Kidney capillary endothelial cell (primary cell): ENCODE measurements at regions not wholly inside any gene's neighbourhood (a gene's known extent, or its start where the extent isn't known, plus 50 kb on each side); places are given as distances from the start of the nearest gene placed in this dataset.
"Not testable (repeated sequence)": the region's sequence is repeated elsewhere in the genome, so short reads cannot be mapped to it uniquely, and the experiment has no call there.

ENCODE experiments used
- DNase-seq: peaks from one replicate; pipeline ENCODE4 v3.0.0-alpha.2; 2018; ENCODE audit warnings: low spot score

GRCh38 chr2:7145707-7146106 lies 228.5 kb downstream of the RNF144A start:
- no peak for DNase-seq

- no peak for DNase-seq
Observed at GRCh38 chr2:7146151-7146550, 228.9 kb downstream of the RNF144A start.

GRCh38 chr2:7154656-7155055 lies 237.4 kb downstream of the RNF144A start:
- no peak for DNase-seq

DNA sequence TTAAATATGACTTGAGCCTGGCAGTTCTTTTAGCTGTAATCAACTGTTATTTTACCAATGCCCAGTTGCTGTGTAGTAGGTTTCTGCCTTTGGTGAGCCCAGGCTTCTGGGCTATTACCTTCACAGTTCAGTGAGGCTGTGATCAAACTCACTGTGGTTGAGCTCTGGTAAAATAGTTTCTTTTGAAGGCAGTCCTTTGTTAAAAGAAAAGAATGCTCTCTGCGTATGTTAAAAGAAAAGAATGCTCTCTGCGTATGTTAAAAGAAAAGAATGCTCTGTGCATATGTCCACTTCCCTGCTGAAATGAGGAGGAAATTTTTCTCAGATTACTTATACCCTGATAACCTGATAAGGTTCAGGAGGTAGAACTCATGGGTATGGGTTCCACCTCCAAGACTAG lies 244.3 kb downstream of the RNF144A start:
- DNase-seq = no peak

DNA sequence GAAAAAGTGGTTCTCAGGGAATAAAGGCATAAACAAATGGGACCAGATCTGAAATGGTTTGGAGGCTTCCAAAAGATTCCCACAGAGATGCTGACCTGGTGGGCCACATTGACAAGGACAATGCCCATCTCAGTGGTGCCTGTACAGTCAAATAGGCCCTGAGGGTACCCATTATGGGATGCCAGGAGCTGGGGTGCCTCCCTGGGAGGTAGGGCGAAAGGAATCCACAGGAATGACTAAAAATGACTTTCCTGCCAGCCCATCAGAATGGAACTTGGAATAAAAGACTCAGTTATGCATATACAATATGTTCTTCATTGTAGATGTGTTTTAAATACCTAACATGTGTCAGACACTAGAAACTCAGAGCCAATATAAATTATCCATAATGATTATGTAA lies 248.5 kb downstream of the RNF144A start:
- DNase-seq = no peak

DNA sequence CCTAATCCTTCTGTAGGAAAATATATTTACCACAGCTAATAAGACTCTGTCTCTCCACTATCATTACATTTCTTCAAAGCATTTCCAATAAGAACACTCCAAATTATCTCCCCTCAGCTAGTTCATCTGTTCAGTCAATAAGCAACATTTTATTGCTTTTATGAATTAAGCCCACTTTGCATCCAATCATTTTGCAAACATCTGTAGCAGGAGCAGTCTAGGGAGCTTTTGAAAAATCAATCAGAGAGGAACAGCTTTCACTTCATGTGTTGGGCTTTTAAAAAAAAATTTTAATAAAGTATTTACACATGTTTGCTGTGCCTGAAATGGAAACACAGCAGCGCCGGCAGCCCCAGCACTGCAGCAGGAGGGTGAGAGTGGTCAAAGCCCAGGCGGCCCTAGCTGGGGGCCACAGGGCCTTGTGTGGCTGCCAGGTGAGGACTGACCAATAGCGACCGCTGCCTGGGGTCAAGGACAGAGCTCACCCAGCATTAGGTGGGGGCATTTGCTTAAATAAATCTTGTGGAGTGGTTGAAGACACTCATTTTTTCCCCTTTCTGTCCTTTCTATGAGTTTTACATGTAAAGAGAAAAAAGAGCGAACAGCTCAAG lies 250.7 kb downstream of the RNF144A start:
- DNase-seq = no peak

GRCh38 chr2:7169593-7169992 lies 252.4 kb downstream of the RNF144A start:
- no peak for DNase-seq

DNA sequence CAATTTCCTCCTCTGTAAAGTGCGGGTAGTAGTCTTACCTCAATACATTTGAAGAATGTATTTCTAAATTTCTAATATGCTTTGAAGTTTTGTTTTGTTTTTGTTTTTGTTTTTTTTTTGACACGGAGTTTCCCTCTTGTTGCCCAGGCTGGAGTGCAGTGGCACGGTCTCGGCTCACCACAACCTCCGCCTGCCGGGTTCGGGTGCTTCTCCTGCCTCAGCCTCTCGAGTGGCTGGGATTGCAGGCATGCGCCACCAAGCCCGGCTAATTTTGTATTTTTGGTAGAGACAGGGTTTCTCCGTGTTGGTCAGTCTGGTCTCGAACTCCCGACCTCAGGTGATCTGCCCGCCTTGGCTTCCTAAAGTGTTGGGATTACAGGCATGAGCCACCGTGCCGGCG lies 261.8 kb downstream of the RNF144A start:
- DNase-seq = not testable (repeated sequence)

DNA sequence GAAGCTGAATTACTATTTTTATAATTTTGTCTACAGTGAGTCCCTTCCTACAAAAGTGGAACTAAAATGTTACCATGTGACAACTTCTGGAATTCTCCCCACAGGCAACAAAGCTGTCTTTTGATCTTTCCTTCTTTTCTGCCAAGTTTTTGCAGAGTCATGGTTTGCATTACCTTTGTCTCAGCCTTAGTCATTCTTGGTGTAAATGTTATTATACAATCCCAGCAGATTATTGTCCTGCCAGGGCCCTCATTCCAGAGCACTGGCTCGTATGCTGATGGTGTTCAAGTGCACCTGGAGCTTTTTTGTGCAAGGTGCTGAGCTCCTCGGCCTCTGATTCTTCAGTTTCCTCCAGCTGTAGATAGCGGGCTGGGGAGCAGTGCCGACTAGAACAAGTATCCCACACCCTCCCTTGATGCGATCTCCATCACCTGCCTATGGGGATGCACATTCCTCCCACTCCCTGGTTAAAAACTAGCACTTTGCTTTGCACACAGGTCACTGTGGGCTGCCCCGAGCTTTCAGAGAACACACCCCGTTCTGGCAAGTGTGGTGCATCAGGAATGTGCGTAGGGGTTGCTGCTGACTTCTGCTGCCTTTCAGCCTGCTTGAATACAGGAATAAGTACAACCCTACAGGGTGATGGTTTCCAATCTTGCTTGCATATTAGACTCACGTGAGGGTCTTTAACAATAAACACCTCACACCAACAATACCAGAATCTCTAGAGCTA lies 263.6 kb downstream of the RNF144A start:
- DNase-seq = no peak

- no peak for DNase-seq
Observed at GRCh38 chr2:7182525-7182924, 265.3 kb downstream of the RNF144A start.

GRCh38 chr2:7189106-7189505 lies 271.9 kb downstream of the RNF144A start:
- DNase-seq = no peak

- no peak for DNase-seq
Observed at GRCh38 chr2:7190587-7191324, 273.5 kb downstream of the RNF144A start.

GRCh38 chr2:7191932-7192331 lies 274.7 kb downstream of the RNF144A start:
- DNase-seq = peak; percentile 35

- no peak for DNase-seq
Observed at GRCh38 chr2:7193457-7193856, 276.2 kb downstream of the RNF144A start.

DNA sequence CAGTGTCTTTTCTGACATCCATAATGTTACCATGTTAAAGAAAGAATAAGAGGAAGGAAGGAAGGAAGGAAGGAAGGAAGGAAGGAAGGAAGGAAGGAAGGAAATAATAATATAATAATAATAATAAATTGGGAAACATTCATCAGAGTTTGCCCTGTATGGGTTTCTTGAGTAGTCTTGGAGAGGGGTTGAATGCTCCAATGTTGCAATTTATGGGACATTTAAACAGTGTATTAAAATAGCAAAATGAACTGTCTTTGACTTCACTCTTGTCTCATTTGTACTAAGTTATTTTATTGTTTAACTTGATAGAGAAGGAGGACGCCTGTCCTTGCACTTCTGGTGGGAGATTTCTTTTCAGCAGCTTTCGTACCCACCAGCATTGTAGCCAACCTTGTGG lies 277.7 kb downstream of the RNF144A start:
- DNase-seq = no peak

- DNase-seq = no peak
Observed at GRCh38 chr2:7196883-7197282, 279.7 kb downstream of the RNF144A start.

DNA sequence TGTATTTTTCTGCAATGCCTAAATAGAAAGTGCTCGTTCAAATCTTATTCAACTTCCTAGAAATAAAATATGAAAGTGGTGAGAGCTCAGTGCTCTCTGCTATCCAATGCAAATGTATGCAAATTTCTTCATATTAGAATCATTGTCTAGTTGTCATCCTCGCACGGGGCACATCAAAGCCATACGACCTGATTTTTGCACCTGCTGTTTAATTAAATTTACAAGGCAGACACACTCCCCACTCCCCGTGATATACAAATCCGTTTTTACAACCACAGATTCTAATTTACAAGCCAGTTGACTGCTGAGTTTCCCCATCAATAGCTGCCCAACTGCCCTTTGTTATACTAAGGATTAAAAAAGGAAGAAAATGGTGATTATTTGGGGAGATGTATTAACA lies 284.6 kb downstream of the RNF144A start:
- no peak for DNase-seq

DNA sequence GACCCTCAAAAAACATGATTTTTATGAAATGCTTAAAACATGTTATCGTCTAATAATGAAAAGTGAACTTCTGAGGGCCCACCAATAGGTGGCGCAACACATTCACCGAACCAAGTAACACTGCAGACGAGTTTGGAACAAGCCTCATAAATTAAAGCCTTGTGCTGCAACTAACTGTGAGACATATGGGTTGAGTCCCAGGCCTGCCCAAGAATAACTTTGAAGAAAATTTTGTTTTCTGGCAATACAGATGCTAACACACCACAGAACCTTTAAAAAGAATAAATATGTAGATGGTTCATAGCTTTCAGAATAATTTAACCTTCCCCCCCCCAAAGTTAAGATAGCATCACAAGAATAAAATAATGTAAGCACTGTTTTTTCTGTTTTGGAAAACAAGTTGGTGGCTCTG lies 285.9 kb downstream of the RNF144A start:
- DNase-seq = peak; percentile 51

- no peak for DNase-seq
Observed at GRCh38 chr2:7205151-7205830, 288.1 kb downstream of the RNF144A start.

DNA sequence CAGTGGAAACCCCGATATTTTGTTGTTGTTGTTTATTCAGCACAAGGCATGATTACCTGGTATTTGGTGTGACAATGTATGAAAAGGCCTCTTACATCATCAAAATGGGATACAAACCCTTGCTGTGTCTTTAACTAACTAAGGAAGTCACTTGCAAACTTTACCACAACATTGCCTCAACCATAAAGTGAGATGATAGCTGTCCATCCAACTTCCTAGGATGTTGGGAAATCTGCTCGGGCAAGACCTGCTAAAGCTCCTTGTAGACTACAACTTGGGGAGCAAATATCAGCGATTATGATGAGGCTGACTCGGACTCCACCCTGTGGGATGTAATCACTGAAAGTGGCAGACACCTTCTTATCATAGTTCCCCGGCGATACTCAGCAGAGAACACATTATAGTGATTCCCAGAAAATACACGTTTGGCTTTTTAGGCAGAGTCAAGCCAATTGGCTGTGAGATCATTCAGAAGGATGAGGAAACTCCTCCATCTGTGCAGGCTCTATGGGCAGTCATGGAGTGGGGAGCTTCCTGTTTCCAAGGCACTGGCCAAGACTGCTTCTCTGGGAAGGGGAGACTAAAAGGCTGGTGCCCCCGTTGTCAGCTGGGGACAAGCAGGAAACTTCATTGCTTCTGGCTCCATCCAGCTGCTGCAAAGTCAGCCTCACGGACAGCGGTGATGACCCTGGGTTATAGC lies 289.0 kb downstream of the RNF144A start:
- DNase-seq = no peak

GRCh38 chr2:7207631-7208030 lies 290.4 kb downstream of the RNF144A start:
- DNase-seq = no peak
